ENCODE measurements at regions not wholly inside any gene's neighbourhood (a gene's known extent, or its start where the extent isn't known, plus 50 kb on each side); places are given as distances from the start of the nearest gene placed in this dataset.

DNA sequence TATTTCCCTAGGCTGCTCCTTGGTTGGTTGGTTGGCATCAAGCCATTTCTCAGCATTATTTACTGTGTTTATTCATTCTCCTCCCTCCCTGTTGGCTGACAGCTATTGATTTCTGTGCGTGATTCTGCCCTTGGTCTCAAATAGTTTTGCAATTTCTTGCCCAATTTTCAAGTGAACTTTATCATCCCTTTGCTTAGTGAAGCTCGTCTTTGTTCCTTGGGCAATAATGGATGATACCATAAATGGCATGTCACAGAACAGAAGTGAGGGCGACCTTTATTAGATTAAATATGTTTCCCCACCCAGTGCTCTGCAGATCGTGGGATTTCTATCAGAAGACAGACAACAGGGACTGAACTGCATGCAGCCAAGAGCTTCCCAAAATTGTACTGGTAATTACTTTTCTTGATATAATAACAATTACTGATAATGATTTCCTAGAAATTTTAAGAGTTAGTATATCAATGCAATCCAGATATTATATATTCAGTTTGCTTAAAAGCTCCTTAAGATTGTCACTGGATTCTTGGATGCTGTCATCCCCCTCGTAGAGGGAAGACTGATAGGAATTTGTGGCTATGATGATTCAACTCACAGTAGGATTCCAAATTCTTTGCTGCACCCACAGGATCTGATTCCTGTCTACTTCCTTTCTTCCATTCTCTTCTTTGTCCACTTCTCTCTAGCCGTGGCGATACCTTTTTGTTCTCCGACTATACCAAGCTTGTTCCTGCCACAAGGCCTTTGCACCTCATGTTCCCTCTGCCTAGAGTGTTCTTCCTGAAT lies 122.1 kb upstream of the KAZN start:
- Histone ChIP-seq H3K36me3 (ENCODE audit: low read depth, low read length) (no peaks in the 10 kb centered on the region), H2AFZ (ENCODE audit: low read length) (no peak overlapping the region), H4K20me1 (ENCODE audit: low read length) (no peaks in the 10 kb centered on the region), H3K9me2 (replicated peaks; ENCODE audit: low read length) (no peaks in the 10 kb centered on the region), H3K27me3 (ENCODE audit: low read length) (no peaks in the 10 kb centered on the region), H3K9me3 (ENCODE audit: low read length) (no peaks in the 10 kb centered on the region), H3K27ac (ENCODE audit: low read length) (no peak overlapping the region), H3K9ac (ENCODE audit: low read length) (no peak overlapping the region), H3K4me3 (ENCODE audit: low read length) (no peak overlapping the region), H3K4me1 (ENCODE audit: insufficient read depth, low read length) (peaks cover 17% of the 10 kb centered on the region), H3K79me2 (ENCODE audit: low read length) (no peaks in the 10 kb centered on the region), H3K4me2 (ENCODE audit: low read length) (no peak overlapping the region), H3F3A (ENCODE audit: low read length, unreplicated experiment) (no peaks in the 10 kb centered on the region)
- POLR2A ChIA-PET (ENCODE audit: unreplicated experiment) = no interaction called here
- TF ChIP-seq EZH2phosphoT487 (IDR thresholded peaks at IDR 0.05; ENCODE audit: borderline replicate concordance, low read length) = no peak
- TF ChIP-seq EZH2 (IDR thresholded peaks at IDR 0.05; ENCODE audit: low read length, unreplicated experiment) = no peak
- TF ChIP-seq CTCF (conservative IDR thresholded peaks at IDR 0.05; ENCODE audit: low read depth, low read length) = no peak
- DNase-seq (peak; percentile 55), ATAC-seq (no peak)
- intact Hi-C loops (cut with micrococcal nuclease) = no loop called here
- CTCF ChIA-PET = no interaction called here
- BruUV-seq (replicated peaks) = no TSS peak

- no peak overlapping the region for H3K9ac ChIP-seq (ENCODE audit: low read length)
- no peak overlapping the region for H3K4me3 ChIP-seq (ENCODE audit: low read length)
- H3K27me3 ChIP-seq (ENCODE audit: low read length) = no peaks in the 10 kb centered on the region
- ChIA-PET POLR2A (ENCODE audit: unreplicated experiment) (no interaction called here), CTCF (no interaction called here)
- no peak overlapping the region for H3K4me2 ChIP-seq (ENCODE audit: low read length)
- no TSS peak for BruUV-seq (replicated peaks)
- H3K36me3 ChIP-seq (ENCODE audit: low read depth, low read length) = no peaks in the 10 kb centered on the region
- TF ChIP-seq CTCF (conservative IDR thresholded peaks at IDR 0.05; ENCODE audit: low read depth, low read length) (no peak), EZH2 (IDR thresholded peaks at IDR 0.05; ENCODE audit: low read length, unreplicated experiment) (no peak), EZH2phosphoT487 (IDR thresholded peaks at IDR 0.05; ENCODE audit: borderline replicate concordance, low read length) (no peak)
- no peaks in the 10 kb centered on the region for H3K9me3 ChIP-seq (ENCODE audit: low read length)
- DNase-seq = no peak
- peaks cover 17% of the 10 kb centered on the region for H3K4me1 ChIP-seq (ENCODE audit: insufficient read depth, low read length)
- no peaks in the 10 kb centered on the region for H3K9me2 ChIP-seq (replicated peaks; ENCODE audit: low read length)
- H3K27ac ChIP-seq (ENCODE audit: low read length) = no peak overlapping the region
- H4K20me1 ChIP-seq (ENCODE audit: low read length) = no peaks in the 10 kb centered on the region
- ATAC-seq = no peak
- H3K79me2 ChIP-seq (ENCODE audit: low read length) = no peaks in the 10 kb centered on the region
- no peak overlapping the region for H2AFZ ChIP-seq (ENCODE audit: low read length)
- intact Hi-C loops (cut with micrococcal nuclease) = no loop called here
- H3F3A ChIP-seq (ENCODE audit: low read length, unreplicated experiment) = no peaks in the 10 kb centered on the region
Measured at GRCh38 chr1:14478120-14478519, 120.4 kb upstream of the KAZN start.

- H3K36me3 ChIP-seq (ENCODE audit: low read depth, low read length) = no peaks in the 10 kb centered on the region
- H3F3A ChIP-seq (ENCODE audit: low read length, unreplicated experiment) = no peaks in the 10 kb centered on the region
- H3K4me1 ChIP-seq (ENCODE audit: insufficient read depth, low read length) = peaks cover 17% of the 10 kb centered on the region
- no peaks in the 10 kb centered on the region for H3K9me2 ChIP-seq (replicated peaks; ENCODE audit: low read length)
- ChIA-PET CTCF (no interaction called here), POLR2A (ENCODE audit: unreplicated experiment) (no interaction called here)
- H3K27ac ChIP-seq (ENCODE audit: low read length) = no peak overlapping the region
- no peak overlapping the region for H3K4me2 ChIP-seq (ENCODE audit: low read length)
- H3K4me3 ChIP-seq (ENCODE audit: low read length) = no peak overlapping the region
- no peaks in the 10 kb centered on the region for H3K27me3 ChIP-seq (ENCODE audit: low read length)
- no peaks in the 10 kb centered on the region for H3K9me3 ChIP-seq (ENCODE audit: low read length)
- no peak overlapping the region for H3K9ac ChIP-seq (ENCODE audit: low read length)
- intact Hi-C loops (cut with micrococcal nuclease) = loop anchor here (10.0 kb wide), 1 partner anchor 345 kb away; no protein-coding TSS in a partner anchor
- no peak overlapping the region for H2AFZ ChIP-seq (ENCODE audit: low read length)
- H3K79me2 ChIP-seq (ENCODE audit: low read length) = no peaks in the 10 kb centered on the region
- ATAC-seq (no peak; the same call in 1 of the 2 replicates), DNase-seq (peak; percentile 15)
- BruUV-seq (replicated peaks) = no TSS peak
- TF ChIP-seq CTCF (conservative IDR thresholded peaks at IDR 0.05; ENCODE audit: low read depth, low read length) (no peak), EZH2phosphoT487 (IDR thresholded peaks at IDR 0.05; ENCODE audit: borderline replicate concordance, low read length) (no peak)
- H4K20me1 ChIP-seq (ENCODE audit: low read length) = no peaks in the 10 kb centered on the region
Measured at GRCh38 chr1:14479865-14480264, 118.6 kb upstream of the KAZN start.
